ENCODE measurements at regions not wholly inside any gene's neighbourhood (a gene's known extent, or its start where the extent isn't known, plus 50 kb on each side); places are given as distances from the start of the nearest gene placed in this dataset.

DNA sequence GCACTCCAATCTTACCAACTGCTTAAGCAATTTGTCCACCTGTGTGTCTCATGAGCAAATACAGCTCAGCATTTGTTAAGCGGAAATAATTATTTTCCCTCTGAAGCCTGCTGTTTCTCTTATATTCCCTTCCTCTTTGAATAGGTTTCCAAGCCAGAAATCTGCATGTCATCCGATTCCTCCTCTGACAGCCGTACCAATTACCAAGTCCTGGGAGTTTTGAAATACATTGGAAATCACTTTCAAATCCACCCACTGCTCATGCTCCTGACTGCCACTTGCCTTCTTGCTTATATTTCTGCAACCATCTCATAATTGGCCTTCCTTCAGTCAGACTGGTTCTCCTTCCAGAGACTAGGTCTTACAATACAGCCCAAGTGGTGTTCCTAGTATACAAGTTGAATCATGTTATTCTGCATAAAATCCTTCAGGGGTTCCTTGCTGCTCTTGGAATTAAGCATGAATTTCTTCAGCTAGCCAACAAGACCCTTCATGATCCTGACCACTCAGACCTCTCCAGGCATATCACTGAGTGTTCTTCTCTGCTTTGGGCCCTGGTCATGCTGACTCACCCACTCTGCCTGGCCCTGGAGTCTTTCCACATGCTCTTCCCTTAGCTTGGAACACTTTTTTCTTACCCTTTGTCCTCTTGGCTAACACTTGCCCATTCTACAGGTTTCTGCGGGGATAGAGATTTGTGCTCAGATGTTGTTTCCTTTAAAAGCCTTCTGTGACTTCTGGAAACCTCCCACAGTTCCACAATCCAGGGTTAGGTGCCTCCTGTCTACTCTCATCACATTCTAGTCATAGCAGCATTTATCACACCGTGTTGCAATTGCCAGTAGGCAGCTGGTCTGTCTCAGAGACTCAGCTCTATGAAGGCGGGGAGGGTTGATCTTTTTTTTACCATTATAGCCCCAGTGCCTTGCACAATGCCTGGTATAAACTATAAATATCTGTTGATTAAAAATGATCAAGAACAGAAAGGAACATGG, 157.6 kb downstream of the ARL6IP6 start:
- DNase-seq (ENCODE audit: low read depth), result no peak
- TF ChIP-seq, protein P1, sequence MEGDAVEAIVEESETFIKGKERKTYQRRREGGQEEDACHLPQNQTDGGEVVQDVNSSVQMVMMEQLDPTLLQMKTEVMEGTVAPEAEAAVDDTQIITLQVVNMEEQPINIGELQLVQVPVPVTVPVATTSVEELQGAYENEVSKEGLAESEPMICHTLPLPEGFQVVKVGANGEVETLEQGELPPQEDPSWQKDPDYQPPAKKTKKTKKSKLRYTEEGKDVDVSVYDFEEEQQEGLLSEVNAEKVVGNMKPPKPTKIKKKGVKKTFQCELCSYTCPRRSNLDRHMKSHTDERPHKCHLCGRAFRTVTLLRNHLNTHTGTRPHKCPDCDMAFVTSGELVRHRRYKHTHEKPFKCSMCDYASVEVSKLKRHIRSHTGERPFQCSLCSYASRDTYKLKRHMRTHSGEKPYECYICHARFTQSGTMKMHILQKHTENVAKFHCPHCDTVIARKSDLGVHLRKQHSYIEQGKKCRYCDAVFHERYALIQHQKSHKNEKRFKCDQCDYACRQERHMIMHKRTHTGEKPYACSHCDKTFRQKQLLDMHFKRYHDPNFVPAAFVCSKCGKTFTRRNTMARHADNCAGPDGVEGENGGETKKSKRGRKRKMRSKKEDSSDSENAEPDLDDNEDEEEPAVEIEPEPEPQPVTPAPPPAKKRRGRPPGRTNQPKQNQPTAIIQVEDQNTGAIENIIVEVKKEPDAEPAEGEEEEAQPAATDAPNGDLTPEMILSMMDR (conservative IDR thresholded peaks at IDR 0.05; ENCODE audit: low read depth, low read length), result no peak
- no peak overlapping the region for H3K4me3 ChIP-seq (ENCODE audit: low read depth, low read length)

DNA sequence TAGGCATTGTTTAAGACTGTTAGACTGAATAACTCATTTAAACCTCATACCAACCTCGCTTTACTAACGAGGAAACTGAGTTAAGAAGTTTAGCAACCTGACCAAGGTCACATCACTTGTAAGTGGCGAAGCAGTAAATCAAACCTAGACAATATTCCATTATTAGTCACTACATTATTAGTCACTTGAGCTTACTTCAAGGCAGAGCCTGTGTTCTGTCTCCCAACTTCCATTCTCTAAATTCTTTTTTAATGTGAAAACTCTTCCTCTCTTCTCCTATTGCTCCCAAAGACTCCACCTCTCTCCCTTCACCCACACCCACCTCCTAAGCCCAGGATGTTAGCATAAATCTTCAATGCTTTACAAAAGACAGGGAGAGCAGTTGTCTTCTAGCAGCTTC, 156.5 kb downstream of the ARL6IP6 start:
- no peak overlapping the region for H3K4me3 ChIP-seq (ENCODE audit: low read depth, low read length)
- TF ChIP-seq, protein P1 (conservative IDR thresholded peaks at IDR 0.05; ENCODE audit: low read depth, low read length), result no peak
- DNase-seq (ENCODE audit: low read depth), result no peak

DNA sequence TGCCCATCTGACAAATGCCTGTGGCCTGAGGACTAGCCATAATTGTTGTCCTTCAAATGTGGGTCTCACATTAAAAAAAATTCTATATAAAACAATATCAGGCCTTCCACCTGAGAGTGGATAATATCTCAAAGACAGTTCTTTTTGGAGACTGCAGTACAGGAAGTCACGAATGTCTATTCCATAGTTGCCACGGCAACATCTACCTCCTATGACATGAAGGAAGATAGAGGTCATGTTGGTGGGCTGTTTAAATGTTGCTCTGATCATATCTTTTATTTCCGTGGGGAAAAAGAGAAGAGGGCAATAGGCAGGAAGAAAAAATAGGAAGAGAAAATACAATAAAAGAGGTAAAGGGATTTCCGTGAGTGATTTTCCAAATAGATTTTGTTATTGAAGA, 151.8 kb downstream of the ARL6IP6 start:
- H3K4me3 ChIP-seq (ENCODE audit: low read depth, low read length), result no peak overlapping the region
- TF ChIP-seq, protein P1 (conservative IDR thresholded peaks at IDR 0.05; ENCODE audit: low read depth, low read length), result no peak
- no peak for DNase-seq (ENCODE audit: low read depth)

DNA sequence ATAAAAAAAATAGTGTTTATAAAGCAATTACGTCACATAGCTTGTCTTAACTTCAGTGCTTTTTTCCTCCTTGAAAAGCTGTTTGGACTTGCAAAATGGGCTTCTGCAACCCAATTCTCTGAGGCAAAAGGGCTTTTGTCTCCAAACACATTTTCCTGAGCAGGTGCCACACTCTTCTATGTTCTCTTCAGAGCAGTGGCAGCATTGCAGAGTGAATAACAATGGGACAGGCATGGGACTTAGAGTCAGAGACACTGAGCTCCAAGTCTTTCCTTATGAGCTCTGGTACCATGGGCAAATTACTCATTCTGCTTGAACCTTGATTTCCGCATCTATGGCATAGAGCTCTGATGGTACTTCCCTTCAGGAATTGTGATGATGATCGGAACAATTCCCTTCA, 149.0 kb downstream of the ARL6IP6 start:
- TF ChIP-seq, protein P1 (conservative IDR thresholded peaks at IDR 0.05; ENCODE audit: low read depth, low read length), result no peak
- H3K4me3 ChIP-seq (ENCODE audit: low read depth, low read length), result no peak overlapping the region
- DNase-seq (ENCODE audit: low read depth), result no peak

DNA sequence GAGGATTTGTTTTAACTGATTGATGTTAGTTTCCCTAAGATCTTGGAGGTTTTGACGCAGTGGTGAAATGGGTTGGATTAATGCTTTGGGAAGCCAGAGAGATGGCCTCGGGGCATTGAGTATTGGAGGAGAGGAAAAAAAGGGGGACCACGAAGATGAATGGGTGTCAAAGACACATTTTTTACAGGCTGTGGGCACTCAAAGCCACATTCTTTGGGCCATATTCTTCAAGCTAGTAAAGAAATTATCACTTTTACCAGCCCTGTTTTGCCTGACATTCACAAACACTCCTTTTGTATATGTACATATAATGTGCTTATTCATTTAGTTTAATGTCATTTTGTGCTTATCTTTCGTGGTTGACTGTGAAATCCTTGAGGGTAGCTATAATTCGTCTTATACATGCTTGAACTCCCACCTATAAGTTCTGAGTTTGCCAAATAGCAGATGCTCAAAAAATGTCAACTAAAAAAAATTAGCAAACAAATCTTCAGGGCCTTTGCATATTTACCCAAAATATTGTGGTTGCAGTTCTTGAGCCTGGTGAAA, 146.3 kb downstream of the ARL6IP6 start:
- no peak overlapping the region for H3K4me3 ChIP-seq (ENCODE audit: low read depth, low read length)
- TF ChIP-seq, protein P1 (conservative IDR thresholded peaks at IDR 0.05; ENCODE audit: low read depth, low read length), result no peak
- DNase-seq (ENCODE audit: low read depth), result no peak

DNA sequence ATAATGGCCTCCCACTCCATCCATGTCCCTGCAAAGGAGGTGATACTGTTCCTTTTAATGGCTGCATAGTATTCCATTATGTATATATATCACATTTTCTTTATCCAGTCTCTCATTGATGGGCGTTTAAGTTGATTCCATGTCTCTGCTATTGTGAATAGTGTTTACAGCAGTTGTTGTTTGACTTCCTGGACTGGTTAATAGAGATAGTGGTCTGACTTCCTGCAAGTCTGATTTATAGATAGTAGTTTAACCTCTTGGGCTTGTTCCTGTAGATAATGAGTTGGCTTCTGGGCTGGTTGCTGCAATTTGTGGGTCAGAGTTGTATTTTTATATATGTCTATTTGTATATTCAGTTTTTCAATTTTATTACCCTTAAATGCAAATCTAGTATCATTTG, 145.4 kb downstream of the ARL6IP6 start:
- TF ChIP-seq, protein P1 (conservative IDR thresholded peaks at IDR 0.05; ENCODE audit: low read depth, low read length), result no peak
- no peak overlapping the region for H3K4me3 ChIP-seq (ENCODE audit: low read depth, low read length)
- no peak for DNase-seq (ENCODE audit: low read depth)

Measured in choroid plexus epithelial cell (primary cell).